SK-MEL-5 (cell line): ENCODE measurements at regions not wholly inside any gene's neighbourhood (a gene's known extent, or its start where the extent isn't known, plus 50 kb on each side); places are given as distances from the start of the nearest gene placed in this dataset.
"Not testable (repeated sequence)": the region's sequence is repeated elsewhere in the genome, so short reads cannot be mapped to it uniquely, and the experiment has no call there.

Source experiments
- DNase-seq: peaks from one replicate; pipeline ENCODE4 v3.0.0-alpha.2; 2016; ENCODE audit warnings: low read depth, low spot score
- in situ Hi-C: cut with HindIII; loops from 2 replicates; pipeline ENCODE4 v1.10.0; 2016; ENCODE audit warnings: low sequenced_read_pairs, high pct_unique_total_duplicates, low pct_unique_long_range_greater_than_20kb

DNA sequence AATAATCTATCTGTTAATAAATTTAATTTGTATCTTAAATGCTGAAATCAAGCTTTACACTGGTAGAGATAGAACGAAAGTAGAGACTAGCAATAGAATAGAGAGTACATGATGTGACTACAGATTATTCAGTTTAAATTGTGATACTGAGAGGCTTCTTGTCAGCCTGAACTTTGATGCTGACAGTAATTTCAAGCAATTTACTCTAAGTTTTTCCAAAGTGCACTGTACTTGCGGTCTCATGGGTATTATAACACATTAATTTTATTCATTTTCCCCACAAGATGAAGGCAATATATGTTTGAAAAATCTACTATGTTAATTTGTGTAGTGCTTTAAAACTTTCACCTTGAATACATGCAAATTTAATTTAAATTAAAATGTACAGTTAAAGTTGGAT is 914.0 kb upstream of the FBXO33 start:
- DNase-seq: no peak
- in situ Hi-C loops: no loop called here

DNA sequence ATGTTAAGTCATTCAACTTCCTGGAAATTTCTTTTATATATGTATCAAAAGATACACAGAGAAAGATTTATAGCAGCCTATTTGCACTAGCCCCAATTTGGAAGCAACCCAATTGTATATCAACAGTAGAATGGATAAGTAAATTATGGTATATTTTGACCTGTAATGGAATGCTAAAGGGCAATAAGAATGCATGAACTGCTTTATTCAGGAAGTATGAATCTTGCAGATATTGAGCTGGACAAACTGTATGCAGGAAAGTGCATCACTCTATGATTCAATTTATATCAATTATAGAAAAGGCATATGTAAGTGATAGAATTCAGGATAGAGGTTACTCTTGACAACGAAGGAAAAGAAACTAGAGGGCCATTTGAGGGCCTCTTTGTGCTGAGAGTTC is 913.1 kb upstream of the FBXO33 start:
- in situ Hi-C loops: no loop called here
- no peak for DNase-seq

GRCh38 chr14:40340708-40341107 is 908.5 kb upstream of the FBXO33 start:
- in situ Hi-C loops: no loop called here
- no peak for DNase-seq

DNA sequence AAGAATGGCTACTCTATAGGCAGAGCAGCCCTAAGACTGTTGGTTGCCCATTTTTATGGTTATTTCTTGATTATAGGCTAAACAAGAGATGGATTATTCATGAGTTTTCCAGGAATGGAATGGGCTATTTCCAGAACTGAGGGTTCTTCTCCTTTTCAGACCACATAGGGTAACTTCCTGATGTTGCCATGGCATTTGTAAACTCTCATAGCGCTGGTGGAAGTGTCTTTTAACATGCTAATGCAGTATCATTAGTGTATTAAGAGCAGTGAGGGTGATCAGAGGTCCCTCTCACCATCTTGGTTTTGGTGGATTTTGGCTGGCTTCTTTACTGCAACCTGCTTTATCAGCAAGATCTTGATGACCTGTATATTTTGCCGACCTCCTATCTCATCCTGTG is 904.6 kb upstream of the FBXO33 start:
- no peak for DNase-seq
- in situ Hi-C loops: no loop called here

GRCh38 chr14:40326519-40326918 is 894.3 kb upstream of the FBXO33 start:
- not testable (repeated sequence) for DNase-seq

GRCh38 chr14:40318211-40318719 is 886.0 kb upstream of the FBXO33 start:
- in situ Hi-C loops: no loop called here
- DNase-seq: no peak

More at GRCh38 chr14:40326519-40326918, 894.3 kb upstream of the FBXO33 start:
- in situ Hi-C loops: not testable (repeated sequence)

GRCh38 chr14:40317690-40318089 is 885.5 kb upstream of the FBXO33 start:
- DNase-seq: no peak
- in situ Hi-C loops: no loop called here

DNA sequence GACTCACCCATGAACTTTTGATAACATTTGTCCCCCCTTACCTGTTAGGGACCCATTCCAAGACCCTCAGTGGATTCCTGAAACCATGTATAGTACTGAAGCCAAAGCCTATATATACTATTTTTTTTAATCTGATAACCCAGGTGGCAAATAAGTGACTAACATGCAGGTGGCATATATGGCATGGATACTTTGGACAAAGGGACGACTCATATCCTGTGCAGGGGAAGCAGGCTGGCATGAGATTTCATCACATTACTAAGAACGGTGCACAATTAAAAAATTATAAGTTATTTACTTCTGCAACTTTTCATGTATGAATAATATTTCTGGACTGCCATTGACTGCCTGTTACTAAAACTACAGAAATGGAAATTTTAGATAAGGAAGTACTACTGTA is 880.1 kb upstream of the FBXO33 start:
- no peak for DNase-seq
- in situ Hi-C loops: no loop called here

DNA sequence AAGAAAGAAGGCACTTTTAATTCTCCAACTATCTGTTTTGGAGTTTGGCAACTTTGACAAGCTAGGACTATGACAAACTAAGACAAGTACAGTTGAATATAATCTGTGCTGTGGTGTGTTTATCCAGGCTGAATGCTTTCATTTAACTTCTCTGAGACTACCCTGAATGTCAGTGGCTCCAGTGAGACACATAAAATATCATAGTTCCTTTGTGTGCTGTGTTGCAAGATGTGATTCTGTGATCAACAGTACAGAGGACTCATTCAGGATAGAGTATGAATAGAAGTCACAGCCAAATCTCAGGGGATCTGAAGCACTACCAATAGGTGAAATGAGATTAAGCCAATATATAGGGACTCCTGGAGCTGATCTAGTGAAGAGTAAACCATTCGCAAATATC is 876.9 kb upstream of the FBXO33 start:
- in situ Hi-C loops: no loop called here
- peak; percentile 90 for DNase-seq

- in situ Hi-C loops: no loop called here
Measured at GRCh38 chr14:40308240-40308639, 876.0 kb upstream of the FBXO33 start.

GRCh38 chr14:40296821-40297220 is 864.6 kb upstream of the FBXO33 start:
- in situ Hi-C loops: no loop called here
- no peak for DNase-seq

More at GRCh38 chr14:40308240-40308639, 876.0 kb upstream of the FBXO33 start:
- peak; percentile 2 for DNase-seq

- in situ Hi-C loops: no loop called here
Measured at GRCh38 chr14:40292664-40293063, 860.4 kb upstream of the FBXO33 start.

DNA sequence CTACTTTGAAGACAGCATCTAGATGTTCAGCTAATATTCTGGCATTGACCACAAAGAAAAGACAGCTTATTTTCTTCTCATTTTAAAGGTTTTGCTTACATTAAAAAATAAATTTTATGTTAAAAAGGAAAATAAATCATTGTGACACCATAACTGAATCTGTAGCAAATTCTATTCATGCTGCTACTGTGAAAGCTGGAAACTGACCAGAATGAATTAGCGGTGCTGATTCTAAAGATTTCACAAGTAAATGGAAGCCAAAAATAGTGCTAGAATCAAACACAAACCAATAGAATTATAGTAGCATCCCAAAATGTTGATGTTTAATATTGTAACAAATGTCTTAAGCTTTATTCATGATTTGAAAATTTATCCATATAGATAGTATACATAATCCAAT is 850.0 kb upstream of the FBXO33 start:
- in situ Hi-C loops: no loop called here
- no peak for DNase-seq

More at GRCh38 chr14:40292664-40293063, 860.4 kb upstream of the FBXO33 start:
- DNase-seq: no peak

GRCh38 chr14:40280652-40281051 is 848.4 kb upstream of the FBXO33 start:
- in situ Hi-C loops: no loop called here
- peak; percentile 4 for DNase-seq

DNA sequence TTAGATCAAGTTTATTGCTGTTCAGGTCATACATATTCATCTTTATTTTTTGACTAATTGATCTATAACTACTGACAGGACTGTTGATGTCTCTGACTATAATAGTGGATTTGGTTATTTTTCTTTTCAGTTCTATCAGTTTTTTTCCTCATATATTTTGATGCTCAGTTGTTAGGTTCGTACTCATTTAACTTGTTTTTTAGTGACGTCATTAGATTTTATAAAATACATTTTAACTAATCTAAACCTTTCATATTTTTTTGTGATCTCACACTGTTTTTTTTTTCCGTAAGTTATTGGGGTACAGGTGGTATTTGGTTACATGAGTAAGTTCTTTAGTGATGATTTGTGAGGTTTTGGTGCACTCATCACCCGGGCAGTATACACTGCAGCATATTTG is 841.2 kb upstream of the FBXO33 start:
- no peak for DNase-seq
- in situ Hi-C loops: no loop called here

- DNase-seq: no peak
- in situ Hi-C loops: no loop called here
Measured at GRCh38 chr14:40271480-40271879, 839.2 kb upstream of the FBXO33 start.

- in situ Hi-C loops: no loop called here
- no peak for DNase-seq
Measured at GRCh38 chr14:40269436-40269835, 837.2 kb upstream of the FBXO33 start.

GRCh38 chr14:40268236-40268635 is 836.0 kb upstream of the FBXO33 start:
- in situ Hi-C loops: no loop called here
- no peak for DNase-seq

DNA sequence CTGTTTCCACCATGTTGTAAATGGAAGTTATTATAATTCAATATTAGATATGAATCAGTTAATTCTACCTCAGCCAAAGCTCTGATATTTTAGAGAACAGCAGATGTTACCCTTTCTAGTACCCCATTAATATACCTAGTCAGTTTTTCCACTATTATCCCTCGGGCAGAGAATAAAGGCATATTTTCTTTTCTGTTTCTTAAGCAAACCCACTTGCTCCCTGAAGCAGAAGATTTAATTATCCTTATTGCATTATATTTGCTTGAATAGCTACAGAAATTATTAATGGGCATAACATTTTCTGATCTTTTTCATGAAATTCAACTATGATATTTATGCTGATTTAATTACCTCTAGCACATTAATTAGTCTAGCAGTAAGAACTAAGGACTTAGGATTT is 832.9 kb upstream of the FBXO33 start:
- DNase-seq: no peak
- in situ Hi-C loops: no loop called here

- peak; percentile 40 for DNase-seq
- in situ Hi-C loops: no loop called here
Measured at GRCh38 chr14:40252817-40253447, 820.7 kb upstream of the FBXO33 start.
